LoVo (cell line): ENCODE measurements at regions not wholly inside any gene's neighbourhood (a gene's known extent, or its start where the extent isn't known, plus 50 kb on each side); places are given as distances from the start of the nearest gene placed in this dataset.

Experiments used
- DNase-seq: peaks from one replicate; pipeline ENCODE4 v3.0.0-alpha.2; 2016; ENCODE audit warnings: low spot score

GRCh38 chr7:24475166-24475961 lies 97.9 kb upstream of the PALS2 start:
- no peak for DNase-seq

- DNase-seq = no peak
These were observed 97.0 kb upstream of the PALS2 start for GRCh38 chr7:24476227-24476626.

GRCh38 chr7:24477398-24478136 lies 95.7 kb upstream of the PALS2 start:
- DNase-seq = no peak

- DNase-seq = no peak
These were observed 95.1 kb upstream of the PALS2 start for GRCh38 chr7:24478137-24478655.

- no peak for DNase-seq
These were observed 92.8 kb upstream of the PALS2 start for GRCh38 chr7:24480501-24480900.

- DNase-seq = no peak
These were observed 89.4 kb upstream of the PALS2 start for GRCh38 chr7:24483804-24484203.

- DNase-seq = no peak
These were observed 80.7 kb upstream of the PALS2 start for GRCh38 chr7:24492576-24492975.

- no peak for DNase-seq
These were observed 78.4 kb upstream of the PALS2 start for GRCh38 chr7:24494832-24495231.

- DNase-seq = no peak
These were observed 77.2 kb upstream of the PALS2 start for GRCh38 chr7:24496036-24496435.

- no peak for DNase-seq
These were observed 74.8 kb upstream of the PALS2 start for GRCh38 chr7:24498439-24498838.

- DNase-seq = no peak
These were observed 73.4 kb upstream of the PALS2 start for GRCh38 chr7:24499871-24500270.

GRCh38 chr7:24500599-24500998 lies 72.7 kb upstream of the PALS2 start:
- DNase-seq = no peak

- no peak for DNase-seq
These were observed 72.2 kb upstream of the PALS2 start for GRCh38 chr7:24501009-24501408.

- DNase-seq = no peak
These were observed 71.7 kb upstream of the PALS2 start for GRCh38 chr7:24501443-24502134.

- DNase-seq = no peak
These were observed 71.1 kb upstream of the PALS2 start for GRCh38 chr7:24502135-24502488.

- DNase-seq = no peak
These were observed 69.7 kb upstream of the PALS2 start for GRCh38 chr7:24503506-24503905.

- DNase-seq = no peak
These were observed 69.2 kb upstream of the PALS2 start for GRCh38 chr7:24504040-24504439.

- DNase-seq = no peak
These were observed 68.4 kb upstream of the PALS2 start for GRCh38 chr7:24504836-24505235.

GRCh38 chr7:24505968-24506367 lies 67.3 kb upstream of the PALS2 start:
- DNase-seq = no peak

- DNase-seq = no peak
These were observed 64.9 kb upstream of the PALS2 start for GRCh38 chr7:24508316-24508715.

- DNase-seq = no peak
These were observed 62.5 kb upstream of the PALS2 start for GRCh38 chr7:24510759-24511158.

- DNase-seq = no peak
These were observed 56.1 kb upstream of the PALS2 start for GRCh38 chr7:24517166-24517565.
